ENCODE measurements at regions not wholly inside any gene's neighbourhood (a gene's known extent, or its start where the extent isn't known, plus 50 kb on each side); places are given as distances from the start of the nearest gene placed in this dataset.
"Not testable (repeated sequence)": the region's sequence is repeated elsewhere in the genome, so short reads cannot be mapped to it uniquely, and the experiment has no call there.

DNA sequence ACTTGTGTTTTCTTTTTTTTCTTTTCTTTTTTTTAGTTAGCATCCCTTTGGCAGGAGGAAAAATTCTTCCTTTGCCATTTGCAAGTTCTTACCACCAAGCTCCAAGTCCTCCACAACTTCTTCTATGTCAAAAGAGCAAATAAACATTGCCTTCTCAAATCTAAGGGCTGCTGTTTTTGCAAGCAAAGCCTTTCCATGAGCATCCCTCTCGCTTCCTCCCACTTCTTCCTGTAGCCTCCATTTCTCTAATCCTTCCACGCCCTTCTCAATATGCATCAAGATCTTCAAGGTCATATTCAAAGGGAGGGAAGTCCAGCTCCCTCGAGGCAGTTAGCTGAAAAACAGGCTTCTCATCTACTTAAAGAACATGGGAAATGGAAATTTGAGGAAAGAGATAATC lies 147.1 kb downstream of the ADSS2 start:
- in situ Hi-C loops (cut with HindIII; ENCODE audit: low pct_unique_long_range_greater_than_20kb, low sequenced_read_pairs): no loop called here

DNA sequence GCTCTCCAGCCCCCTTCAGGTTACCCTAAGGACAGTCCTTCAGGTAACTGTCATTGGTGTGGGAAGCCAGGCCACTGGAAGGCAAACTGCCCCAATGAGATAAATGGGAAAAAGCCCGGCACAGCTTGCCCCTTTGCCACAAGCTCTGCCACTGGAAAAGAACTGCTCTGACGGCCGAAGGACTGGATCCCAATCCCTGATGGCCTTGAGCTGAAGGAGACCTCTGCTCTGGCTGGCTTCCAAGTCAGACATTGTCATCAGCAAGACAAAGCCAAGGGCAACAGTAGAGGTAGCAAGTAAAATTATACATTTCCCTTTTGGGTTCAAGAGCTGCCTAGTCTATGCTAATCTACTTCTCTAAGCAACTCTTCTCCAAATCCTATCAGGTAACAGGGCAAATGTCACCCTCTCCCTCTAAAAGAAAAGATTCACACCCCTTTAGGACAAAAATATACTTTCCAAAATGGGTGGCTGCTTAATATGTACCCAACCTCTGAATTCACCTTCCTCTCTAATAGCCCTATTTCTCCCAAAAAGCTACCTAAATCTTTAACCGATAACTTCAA lies 145.8 kb downstream of the ADSS2 start:
- DNase-seq (ENCODE audit: low read depth in 1 of 2, low spot score in 1 of 2): no peak
- TF ChIP-seq JUND (IDR thresholded peaks at IDR 0.05; ENCODE audit: low read depth): no peak
- in situ Hi-C loops (cut with HindIII; ENCODE audit: low pct_unique_long_range_greater_than_20kb, low sequenced_read_pairs): no loop called here

More for the DNA sequence above, 147.1 kb downstream of the ADSS2 start:
- no peak for DNase-seq (ENCODE audit: low read depth in 1 of 2, low spot score in 1 of 2)
- TF ChIP-seq JUND (IDR thresholded peaks at IDR 0.05; ENCODE audit: low read depth): no peak

DNA sequence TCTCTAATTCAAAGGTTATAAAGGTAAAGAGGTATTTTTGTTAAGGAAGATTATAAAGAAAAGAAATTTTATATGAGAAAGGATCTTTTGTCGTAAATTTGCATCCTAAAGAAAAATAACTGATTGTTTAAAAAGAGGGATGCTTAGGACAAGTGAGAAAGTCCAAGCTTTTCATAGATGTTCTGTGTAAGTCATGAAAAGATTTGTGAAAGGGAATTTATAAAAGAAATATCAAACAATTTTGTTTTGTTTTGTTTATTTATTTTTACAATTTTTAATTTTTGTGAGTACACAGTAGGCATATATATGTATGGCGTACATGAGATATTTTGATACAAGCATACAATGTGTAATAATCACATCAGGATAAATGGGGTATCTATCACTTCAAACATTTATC lies 145.2 kb downstream of the ADSS2 start:
- in situ Hi-C loops (cut with HindIII; ENCODE audit: low pct_unique_long_range_greater_than_20kb, low sequenced_read_pairs): no loop called here
- DNase-seq (ENCODE audit: low read depth in 1 of 2, low spot score in 1 of 2): no peak
- TF ChIP-seq JUND (IDR thresholded peaks at IDR 0.05; ENCODE audit: low read depth): no peak

DNA sequence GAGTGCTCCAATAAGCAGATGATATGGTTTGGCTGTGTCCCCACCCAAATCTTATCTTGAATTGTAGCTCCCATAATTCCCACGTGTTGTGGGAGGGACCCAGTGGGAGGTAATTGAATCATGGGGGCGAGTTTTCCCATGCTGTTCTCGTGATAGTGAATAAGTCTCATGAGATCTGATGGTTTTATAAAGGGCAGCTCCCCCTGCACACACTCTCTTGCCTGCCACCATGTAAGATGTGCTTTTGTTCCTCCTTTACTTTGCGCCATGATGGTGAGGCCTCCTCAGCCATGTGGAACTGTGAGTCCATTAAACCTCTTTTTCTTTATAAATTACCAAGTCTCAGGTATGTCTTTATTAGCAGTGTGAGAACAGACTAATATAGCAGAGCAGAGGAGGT lies 142.5 kb downstream of the ADSS2 start:
- in situ Hi-C loops (cut with HindIII; ENCODE audit: low pct_unique_long_range_greater_than_20kb, low sequenced_read_pairs); DNase-seq (ENCODE audit: low read depth in 1 of 2, low spot score in 1 of 2): not testable (repeated sequence)

DNA sequence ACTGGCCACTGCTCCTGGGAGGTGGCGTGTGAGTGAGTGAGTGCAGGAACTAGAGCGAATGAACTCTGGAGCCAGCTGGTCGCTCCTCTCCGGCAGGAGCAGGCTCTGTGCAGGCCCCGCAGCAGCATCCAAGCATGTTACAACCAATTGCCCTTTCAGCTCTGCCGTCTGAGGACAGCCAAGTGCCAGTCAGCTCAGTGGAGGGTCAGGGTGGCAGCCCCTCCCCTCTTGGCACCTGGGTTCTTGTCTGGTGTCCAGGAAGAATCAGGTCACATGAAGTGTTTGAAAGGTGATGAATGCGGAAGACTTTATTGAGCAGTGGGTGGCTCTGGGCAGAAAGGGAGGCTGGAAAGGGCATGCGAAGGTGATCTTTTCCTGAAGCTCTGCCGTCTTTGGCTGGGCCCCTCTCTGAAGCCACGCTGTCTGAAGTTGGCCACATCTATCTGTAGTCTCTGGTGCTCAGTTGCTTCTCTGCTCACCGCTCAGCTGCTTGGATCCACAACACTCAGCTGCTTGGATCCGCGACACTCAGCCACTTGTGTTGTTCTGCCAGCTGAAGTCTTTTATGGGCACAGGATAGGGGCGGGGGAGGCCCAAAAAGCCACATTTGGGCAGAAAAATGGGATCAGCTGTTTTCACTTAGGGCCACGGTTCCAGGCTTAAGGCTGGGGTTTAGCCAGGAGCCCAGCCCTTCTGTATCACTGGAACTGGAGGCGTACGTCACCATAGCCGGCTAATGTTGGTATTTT lies 139.8 kb downstream of the ADSS2 start:
- in situ Hi-C loops (cut with HindIII; ENCODE audit: low pct_unique_long_range_greater_than_20kb, low sequenced_read_pairs): no loop called here
- no peak for DNase-seq (ENCODE audit: low read depth in 1 of 2, low spot score in 1 of 2)
- TF ChIP-seq JUND (IDR thresholded peaks at IDR 0.05; ENCODE audit: low read depth): no peak

DNA sequence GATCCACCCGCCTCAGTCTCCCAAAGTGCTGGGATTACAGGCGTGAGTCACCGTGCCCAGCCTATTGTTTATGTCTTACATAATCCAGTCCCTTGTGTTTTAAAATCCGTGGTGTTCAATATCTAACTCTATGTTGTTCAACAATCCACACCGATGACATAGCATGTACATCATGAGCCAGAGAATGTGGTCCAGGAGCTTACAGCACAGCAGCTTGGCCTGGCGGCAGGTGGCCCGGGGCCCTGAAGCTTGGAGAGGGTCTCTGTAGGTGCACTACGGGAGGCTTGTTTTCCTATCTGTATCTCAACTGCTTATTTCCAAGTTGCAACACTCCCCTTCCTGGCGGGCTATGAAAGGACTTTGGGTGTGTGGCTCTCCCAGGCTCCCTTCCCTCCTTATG lies 138.4 kb downstream of the ADSS2 start:
- in situ Hi-C loops (cut with HindIII; ENCODE audit: low pct_unique_long_range_greater_than_20kb, low sequenced_read_pairs): no loop called here
- TF ChIP-seq JUND (IDR thresholded peaks at IDR 0.05; ENCODE audit: low read depth): no peak
- no peak for DNase-seq (ENCODE audit: low read depth in 1 of 2, low spot score in 1 of 2)

DNA sequence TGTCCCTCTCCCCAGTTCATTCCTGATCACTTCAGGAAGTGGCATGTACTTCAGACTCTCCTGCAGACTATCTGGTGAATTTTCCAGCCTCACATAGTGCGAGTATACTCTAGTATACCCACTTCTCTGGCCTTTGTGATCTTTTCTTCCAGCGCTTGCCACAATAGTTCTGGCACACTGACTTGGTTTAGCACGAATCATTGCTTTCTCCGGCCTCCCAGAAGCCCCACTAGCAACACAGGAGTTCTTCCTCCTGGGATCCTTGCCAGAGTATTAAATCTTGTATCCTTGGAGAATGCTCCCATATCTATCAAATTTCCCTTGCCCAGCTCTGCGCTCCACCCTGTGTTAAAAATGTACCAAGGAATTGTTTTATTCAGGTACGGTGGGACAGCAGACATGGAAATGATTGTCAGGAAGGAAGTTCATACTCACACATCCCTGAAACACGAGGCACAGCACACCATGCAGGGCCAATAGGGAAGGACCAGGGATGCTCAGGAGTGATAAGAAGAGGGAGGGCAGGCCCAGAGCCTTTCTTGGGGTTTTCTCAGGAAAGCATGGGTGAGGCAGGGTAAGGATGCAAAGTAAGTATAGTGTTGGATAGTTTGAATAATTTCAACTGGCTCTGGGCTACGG lies 136.7 kb downstream of the ADSS2 start:
- in situ Hi-C loops (cut with HindIII; ENCODE audit: low pct_unique_long_range_greater_than_20kb, low sequenced_read_pairs): no loop called here
- no peak for DNase-seq (ENCODE audit: low read depth in 1 of 2, low spot score in 1 of 2)
- TF ChIP-seq JUND (IDR thresholded peaks at IDR 0.05; ENCODE audit: low read depth): no peak

DNA sequence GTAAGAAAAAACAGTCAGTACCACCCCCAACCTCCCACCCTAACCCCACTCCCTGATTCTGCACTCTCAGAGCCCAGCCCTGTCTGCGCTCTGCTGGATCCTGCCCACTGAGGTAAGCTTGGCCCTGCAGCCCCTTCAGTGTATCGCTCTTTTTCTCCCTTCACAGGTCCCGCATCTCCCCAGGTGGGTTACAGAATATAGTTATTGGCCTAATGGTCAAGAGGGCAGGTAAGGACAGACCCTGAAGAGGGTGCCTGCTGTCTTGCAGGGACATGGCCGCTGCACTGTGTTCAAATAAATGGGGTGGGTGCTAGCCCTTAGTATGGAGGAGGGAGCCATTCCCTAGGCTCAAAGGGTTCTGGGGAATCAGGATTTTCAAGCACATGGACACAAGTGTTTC lies 135.7 kb downstream of the ADSS2 start:
- in situ Hi-C loops (cut with HindIII; ENCODE audit: low pct_unique_long_range_greater_than_20kb, low sequenced_read_pairs): no loop called here
- no peak for TF ChIP-seq JUND (IDR thresholded peaks at IDR 0.05; ENCODE audit: low read depth)
- no peak for DNase-seq (ENCODE audit: low read depth in 1 of 2, low spot score in 1 of 2)

DNA sequence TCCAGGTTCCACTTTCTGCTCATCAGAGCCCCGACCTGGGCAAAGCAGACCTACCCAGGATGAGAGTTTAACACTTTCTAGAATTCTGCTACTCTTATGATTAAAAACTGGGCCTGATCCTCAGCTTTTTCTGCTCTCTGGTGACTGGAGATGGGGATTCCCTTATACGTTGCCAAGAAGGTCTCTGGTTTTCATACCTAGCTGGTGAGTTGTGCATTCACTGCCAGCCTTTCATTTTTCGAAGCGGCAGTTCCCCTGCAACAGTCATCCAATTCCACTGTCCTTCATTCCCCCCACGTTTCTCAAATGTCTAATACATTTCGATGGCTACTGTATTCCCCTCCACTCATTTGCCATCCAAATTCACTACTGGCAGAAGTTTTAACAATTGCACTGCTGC lies 135.3 kb downstream of the ADSS2 start:
- in situ Hi-C loops (cut with HindIII; ENCODE audit: low pct_unique_long_range_greater_than_20kb, low sequenced_read_pairs): no loop called here
- no peak for DNase-seq (ENCODE audit: low read depth in 1 of 2, low spot score in 1 of 2)
- TF ChIP-seq JUND (IDR thresholded peaks at IDR 0.05; ENCODE audit: low read depth): no peak

DNA sequence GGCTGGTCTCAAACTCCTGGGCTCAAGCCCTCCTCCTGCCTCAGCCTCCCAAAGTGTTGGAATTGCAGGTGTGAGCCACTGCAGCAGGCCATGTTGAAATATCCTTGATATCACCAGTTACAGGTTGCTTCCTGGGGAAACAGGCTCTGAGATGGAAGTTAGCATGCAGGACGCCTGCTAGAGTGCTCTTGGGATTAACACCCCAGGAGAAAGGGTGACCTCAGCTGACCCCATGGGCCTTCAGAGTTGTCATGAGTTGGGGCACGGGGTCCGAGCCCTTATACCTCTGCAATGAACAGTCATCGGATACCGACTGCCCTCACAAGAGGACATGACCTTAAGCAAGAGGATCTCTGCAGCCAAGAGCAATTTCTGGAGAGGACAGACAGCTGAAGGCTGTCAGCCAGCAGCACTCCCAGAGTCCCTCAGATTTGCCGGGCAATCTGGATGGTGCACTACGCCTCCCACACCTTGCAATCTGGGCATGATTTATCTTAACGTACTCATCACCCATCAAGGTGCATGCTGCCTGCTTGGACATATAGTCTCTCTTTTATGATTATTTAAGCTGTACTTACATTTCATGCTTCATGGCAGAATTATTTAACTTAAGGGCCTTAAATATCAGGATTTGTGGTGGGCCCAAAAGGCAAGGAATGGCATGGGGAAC lies 134.6 kb downstream of the ADSS2 start:
- DNase-seq (ENCODE audit: low read depth in 1 of 2, low spot score in 1 of 2): no peak
- in situ Hi-C loops (cut with HindIII; ENCODE audit: low pct_unique_long_range_greater_than_20kb, low sequenced_read_pairs): no loop called here
- TF ChIP-seq JUND (IDR thresholded peaks at IDR 0.05; ENCODE audit: low read depth): no peak

DNA sequence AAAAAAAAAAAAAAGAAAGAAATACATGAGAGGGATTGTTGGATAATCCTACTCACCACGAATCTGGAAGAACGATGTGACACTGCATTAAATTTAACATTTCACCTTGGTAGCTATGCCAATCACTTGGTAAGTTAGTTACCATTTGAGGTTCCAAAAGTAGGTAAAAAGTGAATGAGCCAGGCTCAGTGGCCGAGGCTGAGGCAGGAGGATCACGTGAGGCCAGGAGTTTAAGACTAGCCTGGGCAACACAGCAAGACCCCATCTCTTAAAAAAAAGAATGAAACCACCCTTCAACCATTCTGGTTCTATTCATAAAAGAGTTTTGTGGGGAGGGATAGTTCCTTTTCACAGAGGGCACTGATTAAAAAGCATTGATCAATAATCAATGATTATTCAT lies 133.6 kb downstream of the ADSS2 start:
- in situ Hi-C loops (cut with HindIII; ENCODE audit: low pct_unique_long_range_greater_than_20kb, low sequenced_read_pairs): no loop called here
- TF ChIP-seq JUND (IDR thresholded peaks at IDR 0.05; ENCODE audit: low read depth): no peak
- DNase-seq (ENCODE audit: low read depth in 1 of 2, low spot score in 1 of 2): no peak

DNA sequence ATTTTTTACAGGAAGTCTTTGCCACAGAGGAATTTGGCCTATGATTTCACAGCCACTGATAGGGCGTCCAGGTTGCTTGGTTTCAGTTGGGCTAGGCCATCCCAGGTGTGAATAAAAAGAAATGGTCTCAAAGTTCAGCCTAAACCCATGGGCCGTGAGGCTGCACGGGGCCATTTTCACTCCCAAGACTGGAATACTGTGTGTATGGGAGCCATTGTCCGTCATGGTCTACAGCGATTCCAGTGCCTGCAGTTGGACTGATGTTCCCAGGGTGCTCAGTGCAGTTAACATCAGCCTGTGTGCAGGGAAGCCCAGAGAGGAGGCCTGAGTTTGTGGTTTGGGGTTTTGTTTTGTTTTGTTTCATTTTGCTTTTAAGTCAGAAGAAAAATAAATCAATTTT lies 133.2 kb downstream of the ADSS2 start:
- in situ Hi-C loops (cut with HindIII; ENCODE audit: low pct_unique_long_range_greater_than_20kb, low sequenced_read_pairs): no loop called here
- DNase-seq (ENCODE audit: low read depth in 1 of 2, low spot score in 1 of 2): no peak
- TF ChIP-seq JUND (IDR thresholded peaks at IDR 0.05; ENCODE audit: low read depth): no peak

All from T47D (cell line).